DOHH2 (cell line): ENCODE measurements at regions not wholly inside any gene's neighbourhood (a gene's known extent, or its start where the extent isn't known, plus 50 kb on each side); places are given as distances from the start of the nearest gene placed in this dataset.

Experiments used
- H3F3A ChIP-seq: fragments of 200-600 bp; sonication (generic), shearing (Covaris generic); 2 replicates; pipeline ENCODE4 v1.6.0; 2016; ENCODE audit warnings: antibody characterized with exemption, mild to moderate bottlenecking; ENCODE audit not compliant: control insufficient read depth, insufficient read depth
- H3K27ac ChIP-seq: fragments of 200-600 bp; sonication (generic); 2 replicates; pipeline ENCODE4 v1.5.1; 2014; ENCODE audit warnings: low read depth, mild to moderate bottlenecking, low read length, moderate library complexity
- H3K27me3 ChIP-seq: fragments of 200-600 bp; sonication (generic); 2 replicates; pipeline ENCODE4 v1.6.1; 2014; ENCODE audit warnings: mild to moderate bottlenecking, low read length, mixed read lengths; ENCODE audit not compliant: control insufficient read depth
- H3K36me3 ChIP-seq: fragments of 200-600 bp; sonication (generic); 2 replicates; pipeline ENCODE4 v1.6.1; 2014; ENCODE audit warnings: mild to moderate bottlenecking, low read length, moderate library complexity, mixed read lengths; ENCODE audit not compliant: control insufficient read depth
- H3K4me1 ChIP-seq: fragments of 200-600 bp; sonication (generic); 2 replicates; pipeline ENCODE4 v1.6.1; 2014; ENCODE audit warnings: mild to moderate bottlenecking, low read length, mixed read lengths; ENCODE audit not compliant: control insufficient read depth
- H3K4me2 ChIP-seq: fragments of 200-600 bp; sonication (generic); 2 replicates; pipeline ENCODE4 v1.6.0; 2014; ENCODE audit warnings: mild to moderate bottlenecking, low read length, moderate library complexity
- H3K4me3 ChIP-seq: fragments of 200-600 bp; sonication (generic); 2 replicates; pipeline ENCODE4 v1.5.1; 2014; ENCODE audit warnings: mild to moderate bottlenecking, low read length, mixed read lengths
- H3K79me2 ChIP-seq: fragments of 200-600 bp; sonication (generic); 2 replicates; pipeline ENCODE4 v1.6.1; 2014; ENCODE audit warnings: mild to moderate bottlenecking, low read length, mixed read lengths; ENCODE audit not compliant: control insufficient read depth
- H3K9me2 ChIP-seq: fragments of 200-600 bp; sonication (generic); replicated peaks from 2 replicates; pipeline ENCODE4 v1.6.1; 2014; ENCODE audit warnings: mild to moderate bottlenecking, low read length, mixed read lengths; ENCODE audit not compliant: control insufficient read depth
- H3K9me3 ChIP-seq: fragments of 200-600 bp; sonication (generic); 2 replicates; pipeline ENCODE4 v1.6.1; 2014; ENCODE audit warnings: antibody characterized with exemption, low read length, mixed read lengths; ENCODE audit not compliant: control insufficient read depth, insufficient read depth
- H4K20me1 ChIP-seq: fragments of 200-600 bp; sonication (generic); 2 replicates; pipeline ENCODE4 v1.6.0; 2014; ENCODE audit warnings: low read depth, mild to moderate bottlenecking, antibody characterized with exemption, low read length, moderate library complexity; ENCODE audit not compliant: control insufficient read depth, insufficient read depth
- EZH2phosphoT487 ChIP-seq: fragments of 200-600 bp; sonication (generic); IDR thresholded peaks from 2 replicates; pipeline ENCODE4 v1.6.1; 2017; ENCODE audit warnings: borderline replicate concordance, mild to moderate bottlenecking, antibody characterized with exemption, low read length, moderate library complexity, mixed read lengths
- TF ChIP-seq, protein P1 (sequence below): fragments of 200-600 bp; sonication (generic); IDR thresholded peaks from one replicate; pipeline ENCODE4 v1.5.1; 2014; ENCODE audit warnings: antibody characterized with exemption, mild to moderate bottlenecking, low read depth, low read length; ENCODE audit not compliant: poor library complexity, severe bottlenecking

DNA sequence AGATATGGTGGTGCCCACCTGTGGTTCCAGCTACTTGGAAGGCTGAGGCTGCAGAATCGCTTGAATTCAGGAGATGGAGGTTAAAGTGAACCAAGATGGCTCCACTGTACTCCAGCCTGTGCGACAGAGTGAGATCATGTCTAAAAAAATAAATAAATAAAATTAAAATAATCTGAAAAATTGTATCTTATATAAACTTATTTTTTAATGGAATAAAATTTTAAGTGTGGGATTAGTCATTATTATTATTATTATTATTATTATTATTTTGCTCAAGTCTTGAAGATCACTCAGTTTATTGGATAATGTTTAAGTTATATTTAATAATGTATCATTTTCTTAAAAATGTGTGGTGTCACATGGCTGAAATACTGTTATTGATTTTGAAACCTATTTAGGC lies 688.0 kb upstream of the COX7C start:
- H3K9me3 ChIP-seq, result no peaks in the 10 kb centered on the region
- H3K79me2 ChIP-seq, result no peaks in the 10 kb centered on the region
- no peaks in the 10 kb centered on the region for H4K20me1 ChIP-seq
- H3F3A ChIP-seq, result no peaks in the 10 kb centered on the region
- no peaks in the 10 kb centered on the region for H3K9me2 ChIP-seq
- H3K27ac ChIP-seq, result no peak overlapping the region
- no peaks in the 10 kb centered on the region for H3K4me1 ChIP-seq
- no peaks in the 10 kb centered on the region for H3K27me3 ChIP-seq
- H3K4me2 ChIP-seq, result no peak overlapping the region
- TF ChIP-seq EZH2phosphoT487, result no peak
- TF ChIP-seq, protein P1, sequence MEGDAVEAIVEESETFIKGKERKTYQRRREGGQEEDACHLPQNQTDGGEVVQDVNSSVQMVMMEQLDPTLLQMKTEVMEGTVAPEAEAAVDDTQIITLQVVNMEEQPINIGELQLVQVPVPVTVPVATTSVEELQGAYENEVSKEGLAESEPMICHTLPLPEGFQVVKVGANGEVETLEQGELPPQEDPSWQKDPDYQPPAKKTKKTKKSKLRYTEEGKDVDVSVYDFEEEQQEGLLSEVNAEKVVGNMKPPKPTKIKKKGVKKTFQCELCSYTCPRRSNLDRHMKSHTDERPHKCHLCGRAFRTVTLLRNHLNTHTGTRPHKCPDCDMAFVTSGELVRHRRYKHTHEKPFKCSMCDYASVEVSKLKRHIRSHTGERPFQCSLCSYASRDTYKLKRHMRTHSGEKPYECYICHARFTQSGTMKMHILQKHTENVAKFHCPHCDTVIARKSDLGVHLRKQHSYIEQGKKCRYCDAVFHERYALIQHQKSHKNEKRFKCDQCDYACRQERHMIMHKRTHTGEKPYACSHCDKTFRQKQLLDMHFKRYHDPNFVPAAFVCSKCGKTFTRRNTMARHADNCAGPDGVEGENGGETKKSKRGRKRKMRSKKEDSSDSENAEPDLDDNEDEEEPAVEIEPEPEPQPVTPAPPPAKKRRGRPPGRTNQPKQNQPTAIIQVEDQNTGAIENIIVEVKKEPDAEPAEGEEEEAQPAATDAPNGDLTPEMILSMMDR, result no peak
- H3K4me3 ChIP-seq, result no peak overlapping the region
- no peaks in the 10 kb centered on the region for H3K36me3 ChIP-seq

DNA sequence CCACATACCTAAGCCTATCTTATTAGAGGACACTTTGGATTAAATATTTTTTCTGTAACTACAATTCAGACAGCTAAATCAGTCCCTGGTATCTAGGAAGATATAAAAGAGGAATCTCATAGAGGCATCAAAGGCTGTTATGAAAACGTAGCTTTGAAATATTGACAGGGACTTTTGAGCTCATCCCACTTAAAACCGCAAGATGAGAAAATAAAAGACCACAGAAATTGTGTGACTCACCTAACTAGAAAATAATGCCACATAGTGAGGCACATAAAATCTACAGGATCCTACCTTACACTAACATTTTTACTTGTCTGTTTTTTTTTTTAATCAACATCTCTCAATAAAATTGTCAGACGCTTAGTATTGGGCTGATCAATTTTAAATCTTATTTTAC lies 686.5 kb upstream of the COX7C start:
- H4K20me1 ChIP-seq, result no peaks in the 10 kb centered on the region
- H3K9me3 ChIP-seq, result no peaks in the 10 kb centered on the region
- H3K79me2 ChIP-seq, result no peaks in the 10 kb centered on the region
- no peaks in the 10 kb centered on the region for H3K9me2 ChIP-seq
- H3K4me2 ChIP-seq, result no peak overlapping the region
- H3K4me1 ChIP-seq, result no peaks in the 10 kb centered on the region
- no peaks in the 10 kb centered on the region for H3K27me3 ChIP-seq
- TF ChIP-seq, protein P1, result no peak
- no peak for TF ChIP-seq EZH2phosphoT487
- no peaks in the 10 kb centered on the region for H3F3A ChIP-seq
- H3K36me3 ChIP-seq, result no peaks in the 10 kb centered on the region
- H3K4me3 ChIP-seq, result no peak overlapping the region
- H3K27ac ChIP-seq, result no peak overlapping the region

DNA sequence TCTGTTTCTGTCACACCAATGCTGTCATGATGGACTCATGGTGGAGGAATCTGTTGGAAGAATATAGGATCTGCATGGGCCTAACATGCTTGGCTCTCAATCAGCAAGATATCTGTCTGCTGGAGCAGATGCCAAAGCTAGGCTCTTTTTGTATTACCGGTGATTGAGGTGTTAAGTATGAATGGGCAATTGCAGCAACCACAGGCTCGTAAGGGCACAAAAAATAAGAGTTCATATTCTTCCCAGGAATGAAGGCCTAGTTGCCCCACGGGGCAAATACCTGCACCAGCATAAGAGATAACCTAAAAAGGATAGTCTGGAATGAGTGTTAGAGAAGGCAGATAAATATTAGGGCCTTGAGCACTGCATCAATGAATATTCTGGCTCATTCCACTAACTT lies 679.5 kb upstream of the COX7C start:
- Histone ChIP-seq H3K4me1 (no peaks in the 10 kb centered on the region), H3F3A (no peaks in the 10 kb centered on the region), H3K4me3 (no peak overlapping the region), H3K9me3 (no peaks in the 10 kb centered on the region), H3K27ac (no peak overlapping the region), H4K20me1 (no peaks in the 10 kb centered on the region), H3K79me2 (no peaks in the 10 kb centered on the region), H3K36me3 (no peaks in the 10 kb centered on the region), H3K9me2 (no peaks in the 10 kb centered on the region), H3K27me3 (no peaks in the 10 kb centered on the region), H3K4me2 (no peak overlapping the region)
- TF ChIP-seq, protein P1, result no peak
- no peak for TF ChIP-seq EZH2phosphoT487

DNA sequence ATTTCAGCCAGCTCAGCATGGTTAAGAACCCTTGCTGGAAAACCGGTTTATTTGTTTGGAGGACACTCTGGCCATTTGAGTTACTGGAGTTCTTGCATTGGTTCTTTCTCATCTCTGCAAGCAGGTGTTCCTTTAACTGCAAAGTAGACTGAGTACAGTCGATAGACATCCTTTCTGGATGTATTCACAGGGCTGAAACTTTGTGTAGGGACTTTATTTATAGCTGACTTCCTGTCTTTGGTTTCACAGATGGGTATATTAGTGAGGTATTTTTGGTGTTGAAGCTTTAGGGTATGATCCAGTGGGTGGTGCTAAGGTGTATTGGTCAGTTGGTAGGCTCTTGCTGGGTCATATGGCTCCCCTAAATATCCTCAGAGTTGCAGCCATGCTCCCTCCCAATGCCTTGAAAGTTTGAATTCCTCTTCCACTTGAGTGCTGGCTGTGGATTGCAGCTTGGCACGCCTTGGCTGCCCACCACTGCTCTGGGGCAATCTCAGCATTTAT lies 666.0 kb upstream of the COX7C start:
- TF ChIP-seq, protein P1, result no peak
- TF ChIP-seq EZH2phosphoT487, result no peak
- Histone ChIP-seq H3K9me2 (no peaks in the 10 kb centered on the region), H3K27me3 (no peaks in the 10 kb centered on the region), H4K20me1 (no peaks in the 10 kb centered on the region), H3K27ac (no peak overlapping the region), H3K4me3 (no peak overlapping the region), H3K36me3 (no peaks in the 10 kb centered on the region), H3F3A (no peaks in the 10 kb centered on the region), H3K79me2 (no peaks in the 10 kb centered on the region), H3K4me2 (no peak overlapping the region), H3K4me1 (no peaks in the 10 kb centered on the region), H3K9me3 (no peaks in the 10 kb centered on the region)
